HEK293 (cell line): ENCODE measurements at regions not wholly inside any gene's neighbourhood (a gene's known extent, or its start where the extent isn't known, plus 50 kb on each side); places are given as distances from the start of the nearest gene placed in this dataset.

Source experiments
- ZNF274 ChIP-seq, 2 experiments: fragments of 200-500 bp in 1 of 2; fragments of 450-650 bp in 1 of 2; sonication (Bioruptor generic) in 1 of 2; formaldehyde crosslinking in 1 of 2; IDR thresholded peaks; 2 replicates each; pipeline versions ENCODE4 v1.5.1 to v1.6.1; 2014 to 2016; ENCODE audit warnings: borderline replicate concordance in 1 of 2, inconsistent platforms in 1 of 2, low read length in 1 of 2, missing biosample characterization in 1 of 2, missing genetic modification characterization in 1 of 2
- ZNF707 ChIP-seq: fragments of 450-650 bp; formaldehyde crosslinking; IDR thresholded peaks from 2 replicates; pipeline ENCODE4 v1.5.1; 2016; ENCODE audit warnings: missing biosample characterization, missing genetic modification characterization

DNA sequence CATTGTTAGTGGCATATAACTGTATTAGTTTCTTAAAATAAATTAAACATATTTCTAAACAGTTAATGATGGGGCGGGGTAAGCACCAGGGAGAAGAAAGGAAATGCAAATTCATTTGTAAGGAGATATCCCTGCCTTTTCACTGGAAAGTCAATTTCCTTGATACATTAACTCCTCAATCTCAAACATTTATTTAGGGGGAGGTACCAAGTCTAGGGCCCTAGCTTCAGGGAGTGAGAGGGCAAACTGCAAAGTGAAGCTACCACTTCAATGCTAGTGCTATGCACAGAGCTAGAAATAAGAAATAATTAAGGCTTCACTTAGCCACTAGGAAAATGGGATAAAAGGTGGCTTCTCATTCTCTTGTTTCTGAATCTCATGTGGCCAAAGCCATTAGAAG lies 115.3 kb upstream of the FNDC3A start:
- TF ChIP-seq ZNF707 (tag by site-specific recombination) (no peak), ZNF274 (IDR thresholded peaks at IDR 0.05; ENCODE audit: low read length) (no peak), ZNF274 (tag by site-specific recombination; IDR thresholded peaks at IDR 0.05; ENCODE audit: borderline replicate concordance) (no peak)
